Right lobe of liver (tissue), 6 donors: ENCODE measurements at regions not wholly inside any gene's neighbourhood (a gene's known extent, or its start where the extent isn't known, plus 50 kb on each side); places are given as distances from the start of the nearest gene placed in this dataset.

Experiments used
- ATAC-seq, 4 donors: fragments of 200-7000 bp; cut with Tn5 transposase; one replicate each; pipeline ENCODE4 v1.9.1; 2020; ENCODE audit warnings: mild to moderate bottlenecking in 4 of 4, moderate library complexity in 4 of 4
- DNase-seq, 3 donors: peaks; one replicate each; pipeline ENCODE4 v3.0.0-alpha.2; 2020
- H3K27ac ChIP-seq, 3 donors: fragments of 200-600 bp; one replicate each; pipeline ENCODE4 v1.8.0; 2022
- H3K27me3 ChIP-seq, 2 donors: fragments of 200-600 bp; one replicate each; pipeline ENCODE4 v1.8.0; 2022
- H3K36me3 ChIP-seq, 4 donors: fragments of 200-600 bp; sonication (generic) in 1 of 4; one replicate each; pipeline versions ENCODE4 v1.5.1 to v1.8.0; 2017 to 2022; ENCODE audit warnings: control low read depth in 1 of 4
- H3K4me1 ChIP-seq, 4 donors: fragments of 200-600 bp; sonication (generic) in 1 of 4; one replicate each; pipeline versions ENCODE4 v1.5.1 to v1.8.0; 2017 to 2022; ENCODE audit warnings: control low read depth in 1 of 4
- H3K4me3 ChIP-seq, 3 donors: fragments of 200-600 bp; one replicate each; pipeline ENCODE4 v1.8.0; 2022
- H3K9me3 ChIP-seq, 4 donors: fragments of 200-600 bp; sonication (generic) in 1 of 4; one replicate each; pipeline versions ENCODE4 v1.5.1 to v1.8.0; 2017 to 2022; ENCODE audit warnings: control low read depth in 1 of 4
- POLR2A ChIP-seq: fragments of 450-650 bp; IDR thresholded peaks from one replicate; pipeline ENCODE4 v1.6.1; 2017; ENCODE audit warnings: antibody characterized with exemption, mild to moderate bottlenecking
- WGBS: methylation state at CpG from one replicate; pipeline ENCODE4 v1.1.6; 2018; ENCODE audit warnings: low coverage, low lambda C conversion rate; ENCODE audit not compliant: insufficient coverage; ENCODE audit errors: missing lambda C conversion rate; 5-methylcytosine and 5-hydroxymethylcytosine counted together
- intact Hi-C, 2 donors: fragments of 100-400 bp; cut with DNase I; formaldehyde crosslinking; loops; one replicate each; pipeline versions ENCODE4 v1.11.2 to v1.14.1; 2022
- TF ChIP-seq, protein P1 (sequence below), 4 donors: fragments of 200-600 bp in 3 of 4; fragments of 450-650 bp in 1 of 4; IDR thresholded peaks; one replicate each; pipeline versions ENCODE4 v1.5.1 to v1.8.0; 2016 to 2022; ENCODE audit warnings: antibody characterized with exemption in 4 of 4, mild to moderate bottlenecking in 2 of 4
- donor health status: DM: no; HTN: yes; CAD: no.
- donor health status: DM: no; HTN: no; CAD: no.
- donor health status: DM: no; HTN: no; CAD: no.
- donor health status: DM: no; HTN: yes; CAD: no.
- donor health status: DM: no; HTN: yes; CAD: no.

GRCh38 chr4:84362896-84363655 lies 136.0 kb downstream of the NKX6-1 start:
- Histone ChIP-seq H3K4me3 (no peak overlapping the region), H3K27ac (no peak overlapping the region), H3K36me3 (no peaks in the 10 kb centered on the region), H3K27me3 (no peaks in the 10 kb centered on the region), H3K4me1 (no peaks in the 10 kb centered on the region), H3K9me3 (no peaks in the 10 kb centered on the region)
- no peak for TF ChIP-seq POLR2A
- TF ChIP-seq, protein P1, sequence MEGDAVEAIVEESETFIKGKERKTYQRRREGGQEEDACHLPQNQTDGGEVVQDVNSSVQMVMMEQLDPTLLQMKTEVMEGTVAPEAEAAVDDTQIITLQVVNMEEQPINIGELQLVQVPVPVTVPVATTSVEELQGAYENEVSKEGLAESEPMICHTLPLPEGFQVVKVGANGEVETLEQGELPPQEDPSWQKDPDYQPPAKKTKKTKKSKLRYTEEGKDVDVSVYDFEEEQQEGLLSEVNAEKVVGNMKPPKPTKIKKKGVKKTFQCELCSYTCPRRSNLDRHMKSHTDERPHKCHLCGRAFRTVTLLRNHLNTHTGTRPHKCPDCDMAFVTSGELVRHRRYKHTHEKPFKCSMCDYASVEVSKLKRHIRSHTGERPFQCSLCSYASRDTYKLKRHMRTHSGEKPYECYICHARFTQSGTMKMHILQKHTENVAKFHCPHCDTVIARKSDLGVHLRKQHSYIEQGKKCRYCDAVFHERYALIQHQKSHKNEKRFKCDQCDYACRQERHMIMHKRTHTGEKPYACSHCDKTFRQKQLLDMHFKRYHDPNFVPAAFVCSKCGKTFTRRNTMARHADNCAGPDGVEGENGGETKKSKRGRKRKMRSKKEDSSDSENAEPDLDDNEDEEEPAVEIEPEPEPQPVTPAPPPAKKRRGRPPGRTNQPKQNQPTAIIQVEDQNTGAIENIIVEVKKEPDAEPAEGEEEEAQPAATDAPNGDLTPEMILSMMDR (IDR thresholded peaks at IDR 0.05): no peak
- ATAC-seq (no peak), DNase-seq (no peak)
- WGBS: 54% methylated on average over 9 of the region's 10 CpGs
- intact Hi-C loops: no loop called here

- intact Hi-C loops: no loop called here
- 20% methylated on average over 1 of the region's 3 CpGs for WGBS
- Histone ChIP-seq H3K9me3 (no peaks in the 10 kb centered on the region), H3K36me3 (no peaks in the 10 kb centered on the region), H3K27ac (no peak overlapping the region), H3K4me3 (no peak overlapping the region), H3K4me1 (no peaks in the 10 kb centered on the region), H3K27me3 (no peaks in the 10 kb centered on the region)
- DNase-seq: no peak
- ATAC-seq: no peak
- TF ChIP-seq POLR2A: no peak
- TF ChIP-seq, protein P1 (IDR thresholded peaks at IDR 0.05): no peak
Observed at GRCh38 chr4:84342161-84342560, 156.9 kb downstream of the NKX6-1 start.

- intact Hi-C loops: no loop called here
Observed at GRCh38 chr4:84341559-84341958, 157.5 kb downstream of the NKX6-1 start.

DNA sequence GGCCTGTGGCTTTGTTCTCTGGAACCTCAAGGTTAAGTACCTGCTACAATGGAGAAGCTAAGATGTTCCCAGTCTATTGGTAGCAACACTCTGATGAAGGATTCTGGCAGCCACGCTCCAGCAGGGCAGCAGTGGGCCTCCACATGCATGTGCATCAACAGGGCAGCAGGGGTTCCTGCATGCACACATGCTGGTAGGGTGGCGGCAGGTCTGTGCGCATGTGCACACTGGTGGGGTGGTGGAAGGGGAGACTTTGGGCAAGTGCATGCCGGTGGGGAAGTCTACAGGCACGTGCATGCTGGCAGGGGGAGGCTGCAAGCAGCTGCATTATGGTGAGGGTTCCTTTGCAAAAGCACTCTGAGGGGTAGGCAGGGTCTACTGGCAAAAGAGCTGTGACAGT lies 160.7 kb downstream of the NKX6-1 start:
- intact Hi-C loops: no loop called here
- no peak for DNase-seq

More at GRCh38 chr4:84341559-84341958, 157.5 kb downstream of the NKX6-1 start:
- Histone ChIP-seq H3K4me1 (no peaks in the 10 kb centered on the region), H3K27ac (no peak overlapping the region), H3K27me3 (no peaks in the 10 kb centered on the region), H3K9me3 (no peaks in the 10 kb centered on the region), H3K4me3 (no peak overlapping the region), H3K36me3 (no peaks in the 10 kb centered on the region)
- no peak for TF ChIP-seq POLR2A
- TF ChIP-seq, protein P1 (IDR thresholded peaks at IDR 0.05): no peak
- no peak for ATAC-seq
- no peak for DNase-seq

More for the DNA sequence above, 160.7 kb downstream of the NKX6-1 start:
- no peaks in the 10 kb centered on the region for H3K27me3 ChIP-seq
- no peaks in the 10 kb centered on the region for H3K36me3 ChIP-seq
- no peaks in the 10 kb centered on the region for H3K9me3 ChIP-seq
- H3K4me3 ChIP-seq: no peak overlapping the region
- no peak overlapping the region for H3K27ac ChIP-seq
- WGBS: 40% methylated on average over 2 of the region's 5 CpGs
- ATAC-seq: no peak
- H3K4me1 ChIP-seq: no peaks in the 10 kb centered on the region
- TF ChIP-seq, protein P1 (IDR thresholded peaks at IDR 0.05): no peak
- no peak for TF ChIP-seq POLR2A
